ENCODE measurements at regions not wholly inside any gene's neighbourhood (a gene's known extent, or its start where the extent isn't known, plus 50 kb on each side); places are given as distances from the start of the nearest gene placed in this dataset.

- TF ChIP-seq POLR2A (IDR thresholded peaks at IDR 0.05; ENCODE audit: low read length), result no peak
- no peak for TF ChIP-seq HOXA7 (CRISPR knock-in tag; IDR thresholded peaks at IDR 0.05)
These were observed 224.2 kb upstream of the ANO5 start for GRCh38 chr11:21968702-21969101.

Data from A549 (cell line).